WTC11 (cell line): ENCODE measurements at regions not wholly inside any gene's neighbourhood (a gene's known extent, or its start where the extent isn't known, plus 50 kb on each side); places are given as distances from the start of the nearest gene placed in this dataset.

Source experiments
- ATAC-seq: fragments of 200-7000 bp; cut with Tn5 transposase; 2 replicates; pipeline ENCODE4 v1.10.0; 2021; ENCODE audit warnings: mild to moderate bottlenecking, moderate library complexity
- CTCF ChIA-PET: fragments of 300-600 bp; sonication (Branson Sonifier 250); formaldehyde crosslinking; loops from one replicate; lab custom pipeline; 2021; ENCODE audit warnings: antibody characterized with exemption; lab: Charles Lee
- POLR2A ChIA-PET: fragments of 350-600 bp; sonication (Branson Sonifier 250); formaldehyde crosslinking; loops from one replicate; lab custom pipeline; 2021; ENCODE audit warnings: antibody characterized with exemption; lab: Charles Lee
- DNase-seq: peaks from one replicate; pipeline ENCODE4 v3.0.0; 2021; ENCODE audit warnings: low spot score
- H3K27ac Mint-ChIP-seq: 2 replicates; pipeline ENCODE4 v1.8.0; 2021; ENCODE audit warnings: mixed read lengths
- H3K27me3 Mint-ChIP-seq: 2 replicates; pipeline ENCODE4 v1.8.0; 2021; ENCODE audit warnings: low read depth, mild to moderate bottlenecking, moderate library complexity, mixed read lengths
- H3K36me3 Mint-ChIP-seq: 2 replicates; pipeline ENCODE4 v1.8.0; 2021; ENCODE audit warnings: mixed read lengths
- H3K4me1 Mint-ChIP-seq: 2 replicates; pipeline ENCODE4 v1.8.0; 2022; ENCODE audit warnings: mixed read lengths
- H3K4me3 Mint-ChIP-seq: 2 replicates; pipeline ENCODE4 v1.8.0; 2021; ENCODE audit warnings: mild to moderate bottlenecking, moderate library complexity, mixed read lengths
- H3K9me3 Mint-ChIP-seq: 2 replicates; pipeline ENCODE4 v1.8.0; 2021; ENCODE audit warnings: mixed read lengths
- ATF2 ChIP-seq: sonication (generic); formaldehyde crosslinking; IDR thresholded peaks from 2 replicates; pipeline ENCODE4 v1.8.1; 2022; ENCODE audit warnings: low read depth, missing genetic modification reagents, borderline replicate concordance
- ATF6 ChIP-seq: sonication (generic); formaldehyde crosslinking; IDR thresholded peaks from 2 replicates; pipeline ENCODE4 v1.8.1; 2023; ENCODE audit warnings: mild to moderate bottlenecking, missing genetic modification reagents
- GTF2I ChIP-seq: fragments of 250-450 bp; sonication (Bioruptor Pico); conservative IDR thresholded peaks from 2 replicates; pipeline ENCODE4 v1.4.0; 2021; ENCODE audit warnings: mild to moderate bottlenecking
- HMGA2 ChIP-seq: fragments of 250-450 bp; sonication (Bioruptor Pico); IDR thresholded peaks from 2 replicates; pipeline ENCODE4 v1.4.0; 2021; ENCODE audit warnings: mild to moderate bottlenecking, moderate library complexity
- JAZF1 ChIP-seq: fragments of 250-450 bp; sonication (Bioruptor Pico); IDR thresholded peaks from 2 replicates; pipeline ENCODE4 v1.9.0; 2021; ENCODE audit warnings: moderate library complexity, mild to moderate bottlenecking, inconsistent platforms
- JUN ChIP-seq: sonication (generic); formaldehyde crosslinking; IDR thresholded peaks from 2 replicates; pipeline ENCODE4 v1.8.0; 2023; ENCODE audit warnings: mild to moderate bottlenecking, missing genetic modification reagents
- KAT7 ChIP-seq: sonication (generic); formaldehyde crosslinking; IDR thresholded peaks from 2 replicates; pipeline ENCODE4 v1.8.1; 2023; ENCODE audit warnings: missing genetic modification reagents, mild to moderate bottlenecking, borderline replicate concordance
- NR2C2 ChIP-seq: sonication (generic); formaldehyde crosslinking; IDR thresholded peaks from 2 replicates; pipeline ENCODE4 v1.8.0; 2022; ENCODE audit warnings: mild to moderate bottlenecking, missing genetic modification reagents
- SMAD4 ChIP-seq: sonication (generic); formaldehyde crosslinking; IDR thresholded peaks from 2 replicates; pipeline ENCODE4 v1.8.0; 2022; ENCODE audit warnings: mild to moderate bottlenecking, missing genetic modification reagents
- SOX15 ChIP-seq: fragments of 250-450 bp; sonication (Bioruptor Pico); IDR thresholded peaks from 2 replicates; pipeline ENCODE4 v1.9.0; 2021; ENCODE audit warnings: mild to moderate bottlenecking
- ZBTB21 ChIP-seq: sonication (generic); formaldehyde crosslinking; IDR thresholded peaks from 2 replicates; pipeline ENCODE4 v1.8.1; 2023; ENCODE audit warnings: mild to moderate bottlenecking, missing genetic modification reagents, borderline replicate concordance
- ZNF317 ChIP-seq: sonication (generic); formaldehyde crosslinking; IDR thresholded peaks from 2 replicates; pipeline ENCODE4 v1.8.1; 2023; ENCODE audit warnings: low read depth, mild to moderate bottlenecking, moderate library complexity, missing genetic modification reagents, borderline replicate concordance
- ZNF671 ChIP-seq: fragments of 250-450 bp; sonication (Bioruptor Pico); IDR thresholded peaks from 2 replicates; pipeline ENCODE4 v1.8.0; 2021; ENCODE audit warnings: mild to moderate bottlenecking
- TF ChIP-seq, protein P1 (sequence below): sonication (generic); formaldehyde crosslinking; IDR thresholded peaks from 2 replicates; pipeline ENCODE4 v1.8.1; 2023; ENCODE audit warnings: mild to moderate bottlenecking, moderate library complexity, missing genetic modification reagents
- TF ChIP-seq, protein P2 (sequence below): fragments of 200-600 bp; IDR thresholded peaks from 2 replicates; pipeline ENCODE4 v1.8.0; 2022; ENCODE audit warnings: antibody characterized with exemption
- TF ChIP-seq, protein P3 (sequence below): fragments of 250-450 bp; sonication (Bioruptor Pico); IDR thresholded peaks from 2 replicates; pipeline ENCODE4 v1.9.0; 2021; ENCODE audit warnings: moderate library complexity, mild to moderate bottlenecking, inconsistent platforms, borderline replicate concordance
- TF ChIP-seq, protein P4 (sequence below): fragments of 250-450 bp; sonication (Bioruptor Pico); IDR thresholded peaks from 2 replicates; pipeline ENCODE4 v2.1.2; 2022; ENCODE audit warnings: mild to moderate bottlenecking, moderate library complexity

DNA sequence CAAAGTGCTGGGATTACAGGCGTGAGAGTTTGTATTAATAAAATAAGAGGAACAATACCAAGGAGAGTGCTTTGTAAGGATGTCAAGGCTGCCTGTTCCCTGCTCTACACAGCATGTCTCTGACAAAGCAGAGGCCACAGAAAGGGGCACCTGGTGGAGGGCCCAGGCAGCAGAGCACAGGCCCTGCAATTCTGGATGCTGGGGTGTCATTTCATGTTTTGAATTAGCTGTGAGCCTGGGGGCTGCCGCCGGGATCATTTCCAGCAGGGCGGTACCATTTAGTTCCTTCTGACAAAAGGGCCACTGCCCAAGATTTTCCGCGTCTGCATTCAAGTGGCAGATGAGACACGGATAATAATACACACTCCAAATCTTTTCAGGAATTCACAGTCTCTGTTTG is 396.9 kb downstream of the GADD45G start:
- CTCF ChIA-PET = interaction anchor here (0.6 to 1.8 kb wide), 3 partner anchors 398 to 452 kb away, joined by 3 to 6 read pairs (median 3); no protein-coding TSS in a partner anchor
- Mint-ChIP-seq H3K36me3 (no peaks in the 10 kb centered on the region), H3K27me3 (no peaks in the 10 kb centered on the region), H3K4me3 (no peak overlapping the region), H3K4me1 (peaks cover 23% of the 10 kb centered on the region), H3K27ac (no peak overlapping the region), H3K9me3 (peaks cover 3% of the 10 kb centered on the region; the same call in 1 of the 2 replicates)
- POLR2A ChIA-PET = no interaction called here
- no peak for ATAC-seq
- TF ChIP-seq, protein P1, sequence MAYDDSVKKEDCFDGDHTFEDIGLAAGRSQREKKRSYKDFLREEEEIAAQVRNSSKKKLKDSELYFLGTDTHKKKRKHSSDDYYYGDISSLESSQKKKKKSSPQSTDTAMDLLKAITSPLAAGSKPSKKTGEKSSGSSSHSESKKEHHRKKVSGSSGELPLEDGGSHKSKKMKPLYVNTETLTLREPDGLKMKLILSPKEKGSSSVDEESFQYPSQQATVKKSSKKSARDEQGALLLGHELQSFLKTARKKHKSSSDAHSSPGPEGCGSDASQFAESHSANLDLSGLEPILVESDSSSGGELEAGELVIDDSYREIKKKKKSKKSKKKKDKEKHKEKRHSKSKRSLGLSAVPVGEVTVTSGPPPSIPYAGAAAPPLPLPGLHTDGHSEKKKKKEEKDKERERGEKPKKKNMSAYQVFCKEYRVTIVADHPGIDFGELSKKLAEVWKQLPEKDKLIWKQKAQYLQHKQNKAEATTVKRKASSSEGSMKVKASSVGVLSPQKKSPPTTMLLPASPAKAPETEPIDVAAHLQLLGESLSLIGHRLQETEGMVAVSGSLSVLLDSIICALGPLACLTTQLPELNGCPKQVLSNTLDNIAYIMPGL (CRISPR knock-in tag) = no peak
- TF ChIP-seq ATF6 (CRISPR knock-in tag) (no peak), SMAD4 (CRISPR knock-in tag) (no peak), ZBTB21 (CRISPR knock-in tag) (no peak), ZNF671 (CRISPR knock-in tag) (no peak), ZNF317 (CRISPR knock-in tag) (no peak), ATF2 (CRISPR knock-in tag) (no peak)
- TF ChIP-seq, protein P2, sequence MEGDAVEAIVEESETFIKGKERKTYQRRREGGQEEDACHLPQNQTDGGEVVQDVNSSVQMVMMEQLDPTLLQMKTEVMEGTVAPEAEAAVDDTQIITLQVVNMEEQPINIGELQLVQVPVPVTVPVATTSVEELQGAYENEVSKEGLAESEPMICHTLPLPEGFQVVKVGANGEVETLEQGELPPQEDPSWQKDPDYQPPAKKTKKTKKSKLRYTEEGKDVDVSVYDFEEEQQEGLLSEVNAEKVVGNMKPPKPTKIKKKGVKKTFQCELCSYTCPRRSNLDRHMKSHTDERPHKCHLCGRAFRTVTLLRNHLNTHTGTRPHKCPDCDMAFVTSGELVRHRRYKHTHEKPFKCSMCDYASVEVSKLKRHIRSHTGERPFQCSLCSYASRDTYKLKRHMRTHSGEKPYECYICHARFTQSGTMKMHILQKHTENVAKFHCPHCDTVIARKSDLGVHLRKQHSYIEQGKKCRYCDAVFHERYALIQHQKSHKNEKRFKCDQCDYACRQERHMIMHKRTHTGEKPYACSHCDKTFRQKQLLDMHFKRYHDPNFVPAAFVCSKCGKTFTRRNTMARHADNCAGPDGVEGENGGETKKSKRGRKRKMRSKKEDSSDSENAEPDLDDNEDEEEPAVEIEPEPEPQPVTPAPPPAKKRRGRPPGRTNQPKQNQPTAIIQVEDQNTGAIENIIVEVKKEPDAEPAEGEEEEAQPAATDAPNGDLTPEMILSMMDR = no peak
- TF ChIP-seq, protein P3, sequence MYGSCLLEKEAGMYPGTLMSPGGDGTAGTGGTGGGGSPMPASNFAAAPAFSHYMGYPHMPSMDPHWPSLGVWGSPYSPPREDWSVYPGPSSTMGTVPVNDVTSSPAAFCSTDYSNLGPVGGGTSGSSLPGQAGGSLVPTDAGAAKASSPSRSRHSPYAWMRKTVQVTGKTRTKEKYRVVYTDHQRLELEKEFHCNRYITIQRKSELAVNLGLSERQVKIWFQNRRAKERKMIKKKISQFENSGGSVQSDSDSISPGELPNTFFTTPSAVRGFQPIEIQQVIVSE (CRISPR knock-in tag) = no peak
- no peak for DNase-seq

GRCh38 chr9:90002397-90003271 is 397.8 kb downstream of the GADD45G start:
- H3K9me3 Mint-ChIP-seq = peaks cover 3% of the 10 kb centered on the region; the same call in 1 of the 2 replicates
- TF ChIP-seq NR2C2 (CRISPR knock-in tag) (no peak), KAT7 (CRISPR knock-in tag) (no peak), HMGA2 (CRISPR knock-in tag) (no peak), SOX15 (CRISPR knock-in tag) (no peak), JUN (no peak), JAZF1 (CRISPR knock-in tag) (no peak), GTF2I (CRISPR knock-in tag) (no peak)
- TF ChIP-seq, protein P3 (CRISPR knock-in tag) = no peak
- TF ChIP-seq, protein P4, sequence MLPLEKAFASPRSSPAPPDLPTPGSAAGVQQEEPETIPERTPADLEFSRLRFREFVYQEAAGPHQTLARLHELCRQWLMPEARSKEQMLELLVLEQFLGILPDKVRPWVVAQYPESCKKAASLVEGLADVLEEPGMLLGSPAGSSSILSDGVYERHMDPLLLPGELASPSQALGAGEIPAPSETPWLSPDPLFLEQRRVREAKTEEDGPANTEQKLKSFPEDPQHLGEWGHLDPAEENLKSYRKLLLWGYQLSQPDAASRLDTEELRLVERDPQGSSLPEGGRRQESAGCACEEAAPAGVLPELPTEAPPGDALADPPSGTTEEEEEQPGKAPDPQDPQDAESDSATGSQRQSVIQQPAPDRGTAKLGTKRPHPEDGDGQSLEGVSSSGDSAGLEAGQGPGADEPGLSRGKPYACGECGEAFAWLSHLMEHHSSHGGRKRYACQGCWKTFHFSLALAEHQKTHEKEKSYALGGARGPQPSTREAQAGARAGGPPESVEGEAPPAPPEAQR (CRISPR knock-in tag) = no peak
- ChIA-PET POLR2A (no interaction called here), CTCF (interaction anchor here (1.5 kb wide), 1 partner anchor 400 kb away, joined by 5 read pairs; no protein-coding TSS in a partner anchor)
- peaks cover 27% of the 10 kb centered on the region for H3K4me1 Mint-ChIP-seq
- DNase-seq (no peak), ATAC-seq (no peak)
- no peak overlapping the region for H3K27ac Mint-ChIP-seq
- H3K4me3 Mint-ChIP-seq = no peak overlapping the region
- H3K27me3 Mint-ChIP-seq = no peaks in the 10 kb centered on the region
- no peaks in the 10 kb centered on the region for H3K36me3 Mint-ChIP-seq
